GM06990 (cell line): ENCODE measurements at regions not wholly inside any gene's neighbourhood (a gene's known extent, or its start where the extent isn't known, plus 50 kb on each side); places are given as distances from the start of the nearest gene placed in this dataset.

Experiments
- DNase-seq: peaks from one replicate; pipeline ENCODE4 v3.0.0-alpha.2; 2011; ENCODE audit not compliant: insufficient read length; ENCODE audit errors: extremely low read depth
- H3K27me3 ChIP-seq: replicated peaks from 2 replicates; pipeline ENCODE4 v1.6.0; 2011; ENCODE audit warnings: low read length; ENCODE audit not compliant: control insufficient read depth, insufficient read depth
- H3K36me3 ChIP-seq: 2 replicates; pipeline ENCODE4 v1.5.1; 2011; ENCODE audit warnings: low read length; ENCODE audit not compliant: control insufficient read depth, insufficient read depth
- H3K4me3 ChIP-seq: replicated peaks from 2 replicates; pipeline ENCODE4 v1.5.1; 2011; ENCODE audit warnings: low read depth, mild to moderate bottlenecking, control low read depth, low read length
- CTCF ChIP-seq: IDR thresholded peaks from 2 replicates; pipeline ENCODE4 v1.5.1; 2011; ENCODE audit warnings: low read length, control low read depth, mild to moderate bottlenecking, inconsistent platforms; ENCODE audit not compliant: insufficient read depth, poor library complexity, severe bottlenecking

GRCh38 chr1:175803413-175803812, 60.0 kb upstream of the TNR start:
- H3K4me3 ChIP-seq: no peak overlapping the region
- no peak for TF ChIP-seq CTCF
- no peak for DNase-seq
- no peaks in the 10 kb centered on the region for H3K36me3 ChIP-seq
- peaks cover 2% of the 10 kb centered on the region; the same call in 1 of the 2 replicates for H3K27me3 ChIP-seq

- TF ChIP-seq CTCF: no peak
- peaks cover 2% of the 10 kb centered on the region; the same call in 1 of the 2 replicates for H3K27me3 ChIP-seq
- DNase-seq: no peak
These were observed 59.2 kb upstream of the TNR start for GRCh38 chr1:175802407-175803123.

GRCh38 chr1:175801979-175802378, 58.6 kb upstream of the TNR start:
- Histone ChIP-seq H3K36me3 (no peaks in the 10 kb centered on the region), H3K27me3 (peaks cover 2% of the 10 kb centered on the region; the same call in 1 of the 2 replicates), H3K4me3 (no peak overlapping the region)
- TF ChIP-seq CTCF: no peak
- no peak for DNase-seq

More at GRCh38 chr1:175802407-175803123, 59.2 kb upstream of the TNR start:
- Histone ChIP-seq H3K36me3 (no peaks in the 10 kb centered on the region), H3K4me3 (no peak overlapping the region)

- DNase-seq: no peak
- Histone ChIP-seq H3K36me3 (no peaks in the 10 kb centered on the region), H3K27me3 (no peaks in the 10 kb centered on the region), H3K4me3 (no peak overlapping the region)
- no peak for TF ChIP-seq CTCF
These were observed 54.2 kb upstream of the TNR start for GRCh38 chr1:175797576-175797975.

- Histone ChIP-seq H3K27me3 (no peaks in the 10 kb centered on the region), H3K4me3 (no peak overlapping the region), H3K36me3 (no peaks in the 10 kb centered on the region)
- no peak for DNase-seq
- TF ChIP-seq CTCF: no peak
These were observed 51.2 kb upstream of the TNR start for GRCh38 chr1:175794586-175794985.
